ENCODE measurements at regions not wholly inside any gene's neighbourhood (a gene's known extent, or its start where the extent isn't known, plus 50 kb on each side); places are given as distances from the start of the nearest gene placed in this dataset.

DNA sequence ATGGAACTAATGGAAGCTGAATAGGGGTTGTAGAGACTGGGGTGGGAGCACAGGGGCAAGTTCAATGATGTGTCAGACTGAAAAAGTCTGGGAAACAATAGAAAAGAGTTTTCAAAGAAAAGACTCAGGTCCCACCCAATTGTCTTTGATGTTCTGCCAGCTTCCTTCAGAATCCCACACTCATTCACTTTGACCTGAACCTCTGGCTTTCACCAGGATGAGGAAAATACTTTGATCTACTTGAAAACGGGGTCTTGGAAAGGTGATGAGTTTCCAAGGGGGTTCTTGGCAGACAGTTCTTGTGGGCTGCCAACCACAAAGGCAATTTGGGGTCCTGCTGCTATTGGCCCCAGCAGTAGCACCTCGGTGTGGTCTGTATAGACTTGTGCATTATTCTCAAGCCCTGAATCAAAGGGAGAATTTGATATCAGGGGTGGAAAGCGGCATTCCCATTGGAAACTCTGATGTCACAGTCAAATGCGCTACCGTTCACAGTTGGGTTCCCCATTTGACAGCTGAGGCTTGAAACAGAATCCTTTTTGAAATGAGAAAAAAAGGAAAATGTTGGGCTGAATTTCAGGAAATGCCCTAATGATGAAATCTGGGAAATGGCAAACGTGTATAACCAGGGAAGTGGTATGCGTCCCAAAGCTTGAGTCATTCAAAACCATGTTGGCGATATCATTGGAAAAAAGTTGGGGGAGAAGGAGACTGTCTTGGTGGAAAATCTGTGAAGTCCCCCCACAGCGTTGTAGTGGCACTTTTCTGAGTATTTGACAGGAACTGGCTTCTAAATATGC lies 229.2 kb upstream of the LRTM1 start:
- no peaks in the 10 kb centered on the region for H3K4me1 ChIP-seq
- H3K9me3 ChIP-seq, result no peaks in the 10 kb centered on the region
- H3K27ac ChIP-seq, result no peak overlapping the region
- H3K27me3 ChIP-seq, result no peaks in the 10 kb centered on the region
- DNase-seq (ENCODE audit: low spot score), result no peak
- H3K36me3 ChIP-seq, result no peaks in the 10 kb centered on the region
- no peak overlapping the region for H3K4me3 ChIP-seq
- TF ChIP-seq, protein P1, sequence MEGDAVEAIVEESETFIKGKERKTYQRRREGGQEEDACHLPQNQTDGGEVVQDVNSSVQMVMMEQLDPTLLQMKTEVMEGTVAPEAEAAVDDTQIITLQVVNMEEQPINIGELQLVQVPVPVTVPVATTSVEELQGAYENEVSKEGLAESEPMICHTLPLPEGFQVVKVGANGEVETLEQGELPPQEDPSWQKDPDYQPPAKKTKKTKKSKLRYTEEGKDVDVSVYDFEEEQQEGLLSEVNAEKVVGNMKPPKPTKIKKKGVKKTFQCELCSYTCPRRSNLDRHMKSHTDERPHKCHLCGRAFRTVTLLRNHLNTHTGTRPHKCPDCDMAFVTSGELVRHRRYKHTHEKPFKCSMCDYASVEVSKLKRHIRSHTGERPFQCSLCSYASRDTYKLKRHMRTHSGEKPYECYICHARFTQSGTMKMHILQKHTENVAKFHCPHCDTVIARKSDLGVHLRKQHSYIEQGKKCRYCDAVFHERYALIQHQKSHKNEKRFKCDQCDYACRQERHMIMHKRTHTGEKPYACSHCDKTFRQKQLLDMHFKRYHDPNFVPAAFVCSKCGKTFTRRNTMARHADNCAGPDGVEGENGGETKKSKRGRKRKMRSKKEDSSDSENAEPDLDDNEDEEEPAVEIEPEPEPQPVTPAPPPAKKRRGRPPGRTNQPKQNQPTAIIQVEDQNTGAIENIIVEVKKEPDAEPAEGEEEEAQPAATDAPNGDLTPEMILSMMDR (IDR thresholded peaks at IDR 0.05), result no peak

DNA sequence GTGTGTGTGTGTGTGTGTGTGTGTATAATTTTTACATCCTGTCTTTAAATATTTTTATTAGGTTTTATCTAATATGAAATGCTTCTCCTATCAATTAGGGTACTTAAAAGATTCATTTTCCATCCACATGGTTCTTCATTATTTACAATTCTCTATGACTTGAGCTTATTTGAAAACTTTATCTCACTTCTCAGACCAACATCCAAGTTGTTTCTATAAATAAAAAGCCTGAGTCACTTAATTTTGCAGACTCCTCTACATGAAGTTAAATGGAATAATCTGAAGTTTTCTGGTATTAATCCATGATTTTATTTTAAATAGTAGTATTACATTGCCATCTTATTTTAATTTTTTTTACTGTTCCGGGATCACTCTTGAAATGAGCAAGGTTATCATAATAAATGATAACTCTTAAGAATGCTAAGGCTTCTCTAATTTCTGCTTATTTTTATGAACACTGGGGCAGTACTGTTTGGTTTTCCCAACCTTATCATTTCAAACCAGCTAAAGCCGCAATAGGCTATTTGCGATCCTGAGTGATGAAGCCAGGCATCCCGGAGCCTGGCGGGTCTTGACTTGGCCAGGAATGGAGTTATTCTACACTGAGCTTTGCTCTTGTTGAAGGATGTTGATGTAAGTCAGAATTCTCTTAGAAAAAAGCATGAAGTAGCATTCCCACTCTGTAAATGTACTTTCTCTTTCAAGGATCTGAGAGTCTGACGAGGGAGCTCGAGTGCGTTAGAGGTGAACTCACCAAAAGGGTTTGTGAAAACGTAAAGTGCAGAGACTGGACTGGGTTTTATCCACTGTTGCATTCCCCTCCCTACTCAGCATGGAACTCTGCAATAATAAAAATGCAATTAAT lies 220.2 kb upstream of the LRTM1 start:
- Histone ChIP-seq H3K36me3 (no peaks in the 10 kb centered on the region), H3K27ac (no peak overlapping the region), H3K27me3 (no peaks in the 10 kb centered on the region), H3K9me3 (no peaks in the 10 kb centered on the region), H3K4me3 (peak overlapping the region in 1 of 2 donors; percentile 4), H3K4me1 (no peaks in the 10 kb centered on the region)
- TF ChIP-seq, protein P1 (IDR thresholded peaks at IDR 0.05), result no peak
- no peak for DNase-seq (ENCODE audit: low spot score)

DNA sequence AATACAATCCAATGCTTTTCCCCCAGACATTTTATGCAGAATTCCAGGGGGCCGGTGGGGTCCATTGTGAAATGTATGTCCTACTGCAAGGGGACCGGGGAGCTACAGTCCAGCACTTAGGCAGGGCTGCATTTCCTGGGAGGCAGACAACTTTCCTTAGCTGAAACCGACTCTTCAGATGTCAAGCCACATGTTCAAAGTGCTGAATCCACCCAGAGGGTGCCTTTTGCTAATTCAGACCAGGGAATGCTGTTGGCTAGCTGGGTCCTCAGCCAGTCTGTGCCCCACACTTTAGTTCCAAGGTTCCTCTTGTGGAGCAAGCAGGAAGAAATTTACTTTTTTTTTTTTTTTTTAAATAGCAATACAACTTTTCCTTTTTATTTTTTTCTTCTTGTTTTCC lies 219.5 kb upstream of the LRTM1 start:
- Histone ChIP-seq H3K4me1 (no peaks in the 10 kb centered on the region), H3K27ac (no peak overlapping the region), H3K27me3 (no peaks in the 10 kb centered on the region), H3K36me3 (no peaks in the 10 kb centered on the region), H3K4me3 (no peak overlapping the region), H3K9me3 (no peaks in the 10 kb centered on the region)
- no peak for DNase-seq (ENCODE audit: low spot score)
- TF ChIP-seq, protein P1 (IDR thresholded peaks at IDR 0.05), result no peak

DNA sequence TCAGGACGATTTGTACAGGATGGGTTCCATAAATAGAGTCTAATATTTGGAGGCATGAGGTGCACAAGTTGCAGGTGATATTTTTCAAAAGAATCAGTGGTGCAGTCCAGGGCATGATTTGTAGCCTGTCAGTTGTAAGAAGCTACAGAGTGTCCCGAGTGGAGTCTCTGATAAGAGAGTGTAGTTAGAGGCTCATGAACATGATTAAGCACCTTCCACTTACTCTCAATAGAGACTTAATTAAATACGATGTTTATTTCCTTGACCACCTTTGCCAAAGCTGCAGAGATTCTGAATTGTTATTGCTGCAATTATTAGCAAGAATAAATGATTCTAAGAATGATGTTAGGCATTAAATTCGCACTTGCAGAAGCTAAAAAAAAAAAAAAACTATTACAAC lies 218.4 kb upstream of the LRTM1 start:
- DNase-seq (ENCODE audit: low spot score), result no peak
- no peaks in the 10 kb centered on the region for H3K27me3 ChIP-seq
- TF ChIP-seq, protein P1 (IDR thresholded peaks at IDR 0.05), result no peak
- no peaks in the 10 kb centered on the region for H3K9me3 ChIP-seq
- H3K27ac ChIP-seq, result no peak overlapping the region
- H3K4me1 ChIP-seq, result no peaks in the 10 kb centered on the region
- no peaks in the 10 kb centered on the region for H3K36me3 ChIP-seq
- H3K4me3 ChIP-seq, result no peak overlapping the region

DNA sequence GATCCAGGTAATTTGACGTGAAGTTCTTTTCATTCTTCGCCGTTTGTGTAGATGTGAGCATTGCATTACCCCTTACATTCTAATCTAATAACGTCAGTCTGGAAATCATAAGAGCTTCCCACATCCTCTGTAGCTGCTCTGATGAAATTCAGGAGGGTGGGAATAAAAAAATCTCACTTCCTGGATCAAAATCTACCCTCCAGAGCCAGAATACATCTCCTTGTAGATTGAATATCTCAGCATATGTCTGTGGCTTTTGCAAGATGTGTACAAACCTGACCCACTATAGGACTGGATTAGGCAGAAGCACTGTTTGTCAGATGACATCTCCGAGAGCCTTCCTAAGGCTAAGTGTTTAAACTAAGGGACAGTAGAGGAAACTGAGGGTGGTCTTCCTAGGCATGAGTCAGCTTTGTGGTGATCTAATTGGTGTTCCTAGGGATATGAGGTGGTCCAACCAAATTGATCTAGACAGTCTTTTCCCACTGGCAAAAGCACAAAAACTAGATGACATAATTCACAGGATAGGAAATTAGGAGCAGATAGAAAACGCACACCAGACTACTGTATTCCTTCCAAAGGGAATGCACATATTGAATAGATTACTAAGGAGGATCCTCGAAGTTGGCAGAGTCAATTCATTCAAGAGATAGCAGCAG lies 216.3 kb upstream of the LRTM1 start:
- Histone ChIP-seq H3K4me1 (no peaks in the 10 kb centered on the region), H3K27ac (no peak overlapping the region), H3K4me3 (no peak overlapping the region), H3K9me3 (no peaks in the 10 kb centered on the region), H3K27me3 (no peaks in the 10 kb centered on the region), H3K36me3 (no peaks in the 10 kb centered on the region)
- TF ChIP-seq, protein P1 (IDR thresholded peaks at IDR 0.05), result no peak
- DNase-seq (ENCODE audit: low spot score), result no peak

All from right atrium auricular region (tissue), 2 donors.